ENCODE measurements at regions not wholly inside any gene's neighbourhood (a gene's known extent, or its start where the extent isn't known, plus 50 kb on each side); places are given as distances from the start of the nearest gene placed in this dataset.
"Not testable (repeated sequence)": the region's sequence is repeated elsewhere in the genome, so short reads cannot be mapped to it uniquely, and the experiment has no call there.

GRCh38 chr20:53764415-53764800 lies 170.8 kb upstream of the ZNF217 start:
- no peak for DNase-seq

DNA sequence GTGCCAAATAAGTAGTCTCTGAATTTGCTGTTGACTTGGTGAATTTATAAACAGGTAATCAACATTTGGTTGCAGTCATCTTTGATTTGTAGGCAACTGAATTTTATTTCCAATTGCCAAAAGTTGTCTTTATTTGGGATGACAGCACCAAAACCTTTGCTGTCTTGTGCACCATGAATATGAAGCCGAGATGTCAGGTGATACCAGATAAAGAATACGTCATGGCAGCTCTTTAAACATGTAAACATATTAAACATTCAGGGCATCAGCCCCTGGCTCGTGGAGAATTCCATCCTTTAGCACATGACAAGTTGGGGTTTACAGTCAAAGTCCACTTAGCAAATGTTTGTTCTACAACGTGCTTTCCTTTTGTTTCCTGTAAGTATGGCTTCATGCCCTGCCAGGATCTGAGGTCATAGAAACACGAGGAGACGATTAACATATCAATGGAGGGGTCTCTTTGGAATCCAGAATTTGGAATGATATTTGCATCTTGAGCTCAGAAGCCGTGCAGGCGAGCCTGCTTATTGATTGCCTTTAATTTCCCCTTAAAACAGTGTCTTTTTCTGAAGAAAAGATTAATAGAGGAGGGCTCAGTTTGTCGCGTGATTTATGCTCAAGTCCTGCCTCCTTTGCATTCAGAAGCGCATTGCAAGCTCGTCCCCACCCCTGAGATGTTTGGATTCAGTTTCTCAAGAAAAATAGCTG lies 170.2 kb upstream of the ZNF217 start:
- no peak for DNase-seq

DNA sequence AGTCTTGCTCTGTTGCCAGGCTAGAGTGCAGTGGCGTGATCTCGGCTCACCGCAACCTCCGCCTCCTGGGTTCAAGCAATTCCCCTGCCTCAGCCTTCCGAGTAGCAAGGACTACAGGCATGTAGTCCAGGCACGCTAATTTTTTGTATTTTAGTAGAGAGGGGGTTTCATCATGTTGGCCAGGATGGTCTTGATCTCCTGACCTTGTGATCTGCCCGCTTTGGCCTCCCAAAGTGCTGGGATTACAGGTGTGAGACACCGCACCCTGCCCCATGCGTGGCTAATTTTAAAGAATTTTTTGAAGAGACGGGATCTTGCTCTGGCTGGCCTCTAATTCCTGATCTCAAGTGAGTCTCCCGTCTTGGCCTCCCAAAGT lies 168.8 kb upstream of the ZNF217 start:
- DNase-seq: not testable (repeated sequence)

DNA sequence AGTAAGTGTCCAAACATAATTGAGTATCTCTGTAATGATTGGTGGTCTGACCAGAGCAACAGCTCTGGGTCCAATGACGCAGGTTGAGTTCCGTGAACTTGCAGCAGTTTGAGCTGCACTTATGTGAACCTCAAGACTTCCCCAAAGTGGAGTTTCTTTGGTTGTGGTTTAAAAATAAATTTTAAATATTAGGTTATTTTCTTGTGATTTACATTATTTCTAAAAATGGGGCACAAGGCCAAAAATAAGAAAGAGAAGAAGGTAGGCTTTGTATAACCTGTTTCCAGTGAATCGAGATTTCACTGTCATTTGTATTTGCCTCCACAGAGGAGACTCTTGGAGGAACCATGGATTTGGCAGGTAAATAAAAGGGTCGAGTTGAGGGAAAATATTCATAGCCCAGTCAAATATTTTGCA lies 166.4 kb upstream of the ZNF217 start:
- no peak for DNase-seq

GRCh38 chr20:53757472-53757913 lies 163.9 kb upstream of the ZNF217 start:
- DNase-seq: no peak

DNA sequence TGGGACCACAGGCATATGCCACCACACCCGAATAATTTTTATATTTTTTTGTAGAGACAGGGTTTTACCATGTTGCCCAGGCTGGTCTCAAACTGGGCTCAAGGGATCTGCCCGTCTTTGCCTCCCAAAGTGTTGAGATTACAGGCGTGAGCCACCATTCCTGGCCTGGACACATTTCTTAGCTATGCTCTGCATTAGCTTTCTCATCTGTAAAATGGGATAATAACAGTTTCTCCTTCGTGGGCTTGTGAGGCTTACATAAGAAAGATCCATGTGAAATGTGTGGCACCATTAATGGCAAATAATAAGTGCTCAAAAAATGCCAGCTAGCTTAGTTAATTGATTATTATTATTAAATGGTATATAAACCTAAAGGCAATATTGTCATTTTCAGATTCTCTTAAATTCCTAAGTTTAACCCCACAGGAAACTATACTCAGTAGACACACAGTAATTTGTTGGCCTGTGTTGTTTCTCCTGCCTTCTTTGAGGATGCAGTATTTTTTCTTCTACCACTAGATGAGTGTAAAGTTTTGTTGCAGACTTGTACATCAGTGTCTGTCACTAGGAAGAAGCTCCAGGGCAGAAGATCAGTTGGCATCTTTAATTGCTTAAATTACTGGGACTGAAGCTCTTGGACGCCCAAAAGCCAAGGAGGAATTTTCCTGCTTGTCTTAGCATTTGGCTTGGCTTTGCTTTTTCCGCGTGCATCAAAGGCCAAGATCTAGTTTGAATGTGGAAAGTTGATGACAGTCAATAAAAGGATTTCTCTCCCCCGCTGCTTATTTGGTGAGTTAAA lies 162.3 kb upstream of the ZNF217 start:
- no peak for DNase-seq

DNA sequence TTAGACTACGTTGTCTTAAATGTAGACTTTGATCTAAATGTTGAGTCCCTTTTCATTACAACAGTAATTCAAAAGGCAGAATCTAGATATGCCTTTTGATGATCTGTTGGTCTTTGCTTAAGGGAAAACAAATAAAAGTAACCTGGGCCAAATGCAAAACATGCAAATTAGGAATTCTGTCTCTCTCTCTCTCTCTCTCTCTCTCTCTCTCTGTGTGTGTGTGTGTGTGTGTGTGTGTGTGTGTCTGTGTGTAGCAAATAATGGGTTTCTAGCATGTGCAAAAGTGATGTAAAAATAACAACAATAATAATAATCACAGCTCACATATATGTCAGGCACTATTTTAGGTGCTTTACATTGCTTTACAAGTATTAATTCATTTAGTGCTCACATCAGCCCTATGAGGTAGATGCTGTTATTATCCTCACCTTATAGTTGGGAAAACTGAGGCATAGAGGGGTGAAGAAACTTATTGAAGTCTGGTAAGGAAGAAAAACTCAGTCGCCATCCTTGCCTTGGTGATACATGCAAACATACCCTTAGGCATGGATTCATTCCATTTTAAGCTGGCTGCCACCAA lies 160.3 kb upstream of the ZNF217 start:
- no peak for DNase-seq

DNA sequence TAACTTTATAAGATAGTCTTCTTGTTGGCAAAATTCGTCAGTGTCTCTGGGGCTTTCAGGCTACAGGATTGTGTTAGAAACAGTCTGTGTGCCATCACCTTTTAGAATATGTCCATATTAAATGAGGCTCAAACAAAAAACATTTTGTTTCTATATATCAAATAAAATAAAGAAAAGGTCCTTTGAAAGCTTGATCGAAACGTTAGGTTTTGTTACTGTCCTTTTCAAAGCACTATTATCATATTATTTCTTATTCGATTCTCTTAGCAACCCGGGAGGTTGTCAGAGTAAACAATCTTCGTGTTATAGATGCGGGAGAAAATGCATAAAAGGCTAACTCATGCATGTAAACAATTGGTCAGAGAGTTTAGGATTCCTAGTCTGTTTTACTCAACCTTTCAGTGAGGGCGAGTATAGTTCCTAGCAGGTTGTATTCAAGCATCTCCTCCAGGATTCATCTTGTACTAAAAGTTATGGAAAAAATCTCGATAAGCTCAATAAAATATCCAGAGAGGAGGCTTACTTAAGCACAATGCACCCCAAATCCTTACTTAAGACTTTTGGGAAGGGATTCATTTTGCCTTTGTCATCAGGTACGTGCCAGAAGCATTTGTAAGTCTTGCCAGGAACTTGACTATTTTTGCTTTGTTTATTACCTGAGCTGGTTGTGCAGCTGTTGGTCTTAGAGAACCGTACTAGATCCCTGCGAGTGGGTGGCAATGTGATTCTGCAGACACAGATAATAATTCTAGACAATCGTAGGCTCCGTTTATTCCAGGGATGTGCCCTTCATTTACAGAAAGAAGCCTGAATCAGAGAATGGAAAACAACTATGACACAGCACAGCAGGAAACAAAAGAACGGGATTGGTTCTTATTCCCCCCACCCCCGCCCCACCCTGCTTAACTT lies 159.6 kb upstream of the ZNF217 start:
- no peak for DNase-seq

DNA sequence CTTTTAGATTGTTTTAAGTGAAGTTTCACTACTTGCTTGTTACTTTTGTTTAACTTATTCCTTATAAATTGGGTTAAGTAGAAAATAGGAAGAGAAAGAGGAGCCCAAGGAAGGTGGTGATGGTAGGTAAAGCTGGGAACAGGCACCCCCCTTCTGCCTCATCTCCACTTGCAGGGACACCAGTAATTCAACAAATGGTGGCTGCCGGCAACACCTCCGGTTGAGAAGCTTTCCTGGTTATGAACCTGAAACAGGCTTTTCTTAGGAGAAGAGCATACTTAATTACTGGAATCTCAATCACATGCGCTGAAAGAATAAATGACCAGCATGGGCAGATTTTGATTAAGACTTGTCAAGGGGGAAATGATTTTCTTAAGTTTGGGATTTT lies 158.9 kb upstream of the ZNF217 start:
- DNase-seq: no peak

DNA sequence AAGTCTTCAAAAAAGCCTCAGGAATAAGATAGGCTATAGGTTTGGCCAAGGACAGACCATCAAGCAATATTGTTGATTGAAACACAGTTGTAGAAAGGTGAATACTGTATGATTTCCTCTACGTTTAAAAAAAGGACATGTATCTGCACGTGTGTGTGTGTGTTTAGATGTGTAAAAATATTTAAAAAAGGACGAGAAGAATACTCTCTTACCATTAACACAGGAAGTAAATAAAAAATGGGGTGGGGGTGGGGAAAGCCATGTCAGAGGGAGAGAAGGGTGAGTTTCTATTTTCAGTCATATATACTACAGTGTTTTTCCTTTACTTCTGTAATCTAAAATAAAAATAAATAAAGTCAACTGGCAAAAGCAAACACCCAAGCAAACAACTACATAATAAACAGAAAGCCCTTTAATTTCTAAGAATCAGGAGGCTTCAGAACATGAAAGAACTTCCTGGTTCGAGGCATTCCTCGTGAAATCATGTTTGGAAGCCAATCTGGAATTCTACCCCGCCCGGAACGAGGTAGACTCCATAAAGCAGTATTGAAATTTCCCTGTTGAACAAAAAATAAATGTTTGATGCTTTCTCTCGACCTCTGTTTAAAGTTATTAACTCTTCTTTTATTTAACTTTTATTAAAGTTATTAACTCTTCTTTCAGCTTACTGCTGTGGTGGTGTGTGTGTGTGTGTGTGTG lies 158.1 kb upstream of the ZNF217 start:
- DNase-seq: no peak

GRCh38 chr20:53750827-53751619 lies 157.4 kb upstream of the ZNF217 start:
- peak; percentile 75 for DNase-seq

DNA sequence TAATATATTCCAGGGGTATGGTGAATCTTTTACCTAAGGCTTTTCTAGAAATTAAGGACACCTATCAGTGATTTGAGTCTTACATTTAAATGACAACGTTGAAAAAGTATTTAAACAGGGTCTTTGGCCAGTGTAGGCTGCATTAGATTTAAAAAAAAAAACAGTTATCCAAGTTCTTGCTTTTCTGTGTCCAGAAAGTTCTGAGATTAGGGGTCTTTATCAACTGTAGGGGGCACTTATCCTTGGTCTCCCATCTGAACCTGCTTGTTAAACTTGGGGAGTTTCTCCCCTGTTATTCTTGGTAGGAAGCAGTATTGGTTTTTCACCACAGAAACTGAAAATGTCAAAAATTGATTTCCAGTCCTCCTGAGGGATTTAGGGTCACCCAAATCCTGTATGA lies 155.9 kb upstream of the ZNF217 start:
- no peak for DNase-seq

- no peak for DNase-seq
These were observed 155.3 kb upstream of the ZNF217 start for GRCh38 chr20:53748821-53749421.

GRCh38 chr20:53748176-53748575 lies 154.5 kb upstream of the ZNF217 start:
- DNase-seq: no peak

- no peak for DNase-seq
These were observed 150.1 kb upstream of the ZNF217 start for GRCh38 chr20:53743607-53744260.

DNA sequence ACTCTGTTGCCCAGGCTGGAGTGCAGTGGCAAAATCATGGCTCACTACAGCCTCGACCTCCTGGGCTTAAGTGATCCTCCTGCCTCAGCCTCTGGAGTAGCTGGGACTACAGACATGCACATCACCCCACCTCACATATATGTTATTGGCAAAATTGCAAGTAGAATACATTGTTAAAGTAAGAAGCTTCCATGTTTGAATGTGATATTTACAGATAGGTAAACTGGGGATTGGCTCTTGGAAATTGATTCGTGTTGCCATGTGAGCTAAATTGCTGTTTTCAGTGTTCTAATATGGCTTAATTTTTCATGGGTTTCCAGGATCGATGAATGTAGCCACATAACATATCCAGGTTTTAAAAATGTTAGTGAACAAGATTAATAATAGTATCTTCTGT lies 149.0 kb upstream of the ZNF217 start:
- no peak for DNase-seq

DNA sequence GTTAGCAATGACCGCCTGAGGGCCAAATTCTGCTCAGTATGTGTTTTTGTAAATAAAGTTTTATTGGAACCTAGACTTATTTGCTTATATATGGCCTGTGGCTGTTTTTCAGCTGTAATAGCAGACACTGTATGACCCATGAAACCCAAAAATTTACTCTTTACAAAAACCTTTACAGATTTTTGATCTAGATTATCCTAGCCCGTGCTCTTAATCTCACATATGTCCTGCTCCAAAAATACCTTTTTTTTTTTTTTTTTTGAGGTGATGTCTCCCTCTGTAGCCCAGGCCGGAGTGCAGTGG lies 148.0 kb upstream of the ZNF217 start:
- DNase-seq: no peak

GRCh38 chr20:53739799-53740785 lies 146.5 kb upstream of the ZNF217 start:
- no peak for DNase-seq

All from left hindlimb (tissue), 1 donor.